Loucy (cell line): ENCODE measurements at regions not wholly inside any gene's neighbourhood (a gene's known extent, or its start where the extent isn't known, plus 50 kb on each side); places are given as distances from the start of the nearest gene placed in this dataset.

ENCODE experiments used
- H2AFZ ChIP-seq: fragments of 200-600 bp; sonication (generic); 2 replicates; pipeline ENCODE4 v1.6.0; 2016; ENCODE audit warnings: antibody characterized with exemption, mild to moderate bottlenecking, low read length, moderate library complexity
- H3F3A ChIP-seq: fragments of 200-600 bp; 2 replicates; pipeline ENCODE4 v1.6.0; 2016; ENCODE audit warnings: antibody characterized with exemption, low read depth, mild to moderate bottlenecking
- H3K27me3 ChIP-seq: fragments of 200-600 bp; sonication (generic); 2 replicates; pipeline ENCODE4 v1.6.1; 2014; ENCODE audit warnings: low read length, mild to moderate bottlenecking; ENCODE audit not compliant: insufficient read depth, poor library complexity, severe bottlenecking
- H3K36me3 ChIP-seq: fragments of 200-600 bp; sonication (generic); 2 replicates; pipeline ENCODE4 v1.6.1; 2016; ENCODE audit warnings: low read length; ENCODE audit not compliant: insufficient read depth
- H3K4me1 ChIP-seq: fragments of 200-600 bp; sonication (generic); 2 replicates; pipeline ENCODE4 v1.5.1; 2014; ENCODE audit warnings: low read length, mild to moderate bottlenecking; ENCODE audit not compliant: insufficient read depth, poor library complexity, severe bottlenecking
- H3K4me2 ChIP-seq: fragments of 200-600 bp; sonication (generic); 2 replicates; pipeline ENCODE4 v1.6.0; 2014; ENCODE audit warnings: antibody characterized with exemption, low read length, low read depth, mild to moderate bottlenecking; ENCODE audit not compliant: poor library complexity, severe bottlenecking
- H3K4me3 ChIP-seq: fragments of 200-600 bp; sonication (generic); 2 replicates; pipeline ENCODE4 v1.5.1; 2014; ENCODE audit warnings: low read length, mild to moderate bottlenecking, mixed read lengths; ENCODE audit not compliant: poor library complexity, severe bottlenecking
- H3K79me2 ChIP-seq: fragments of 200-600 bp; sonication (generic); 2 replicates; pipeline ENCODE4 v1.6.1; 2014; ENCODE audit warnings: low read length; ENCODE audit not compliant: insufficient read depth
- H3K9ac ChIP-seq: fragments of 200-600 bp; sonication (generic); 2 replicates; pipeline ENCODE4 v1.6.0; 2014; ENCODE audit warnings: mild to moderate bottlenecking, low read depth, low read length, moderate library complexity; ENCODE audit not compliant: poor library complexity, severe bottlenecking
- H3K9me2 ChIP-seq: fragments of 200-600 bp; sonication (generic); replicated peaks from 2 replicates; pipeline ENCODE4 v1.6.1; 2016; ENCODE audit warnings: low read depth, low read length, mixed read lengths
- H3K9me3 ChIP-seq: fragments of 200-600 bp; sonication (generic); 2 replicates; pipeline ENCODE4 v1.6.1; 2014; ENCODE audit warnings: mild to moderate bottlenecking, antibody characterized with exemption, low read length, low read depth; ENCODE audit not compliant: insufficient read depth
- H4K20me1 ChIP-seq: fragments of 200-600 bp; sonication (generic); 2 replicates; pipeline ENCODE4 v1.6.0; 2014; ENCODE audit warnings: antibody characterized with exemption, low read length, mild to moderate bottlenecking; ENCODE audit not compliant: insufficient read depth, poor library complexity, severe bottlenecking
- EZH2phosphoT487 ChIP-seq: fragments of 200-600 bp; IDR thresholded peaks from 2 replicates; pipeline ENCODE4 v1.6.1; 2018; ENCODE audit warnings: antibody characterized with exemption, mild to moderate bottlenecking, moderate library complexity, borderline replicate concordance
- TF ChIP-seq, protein P1 (sequence below): fragments of 200-600 bp; sonication (generic); conservative IDR thresholded peaks from 2 replicates; pipeline ENCODE4 v1.5.1; 2014; ENCODE audit warnings: mild to moderate bottlenecking, antibody characterized with exemption, low read length

- no peak for TF ChIP-seq EZH2phosphoT487
- TF ChIP-seq, protein P1, sequence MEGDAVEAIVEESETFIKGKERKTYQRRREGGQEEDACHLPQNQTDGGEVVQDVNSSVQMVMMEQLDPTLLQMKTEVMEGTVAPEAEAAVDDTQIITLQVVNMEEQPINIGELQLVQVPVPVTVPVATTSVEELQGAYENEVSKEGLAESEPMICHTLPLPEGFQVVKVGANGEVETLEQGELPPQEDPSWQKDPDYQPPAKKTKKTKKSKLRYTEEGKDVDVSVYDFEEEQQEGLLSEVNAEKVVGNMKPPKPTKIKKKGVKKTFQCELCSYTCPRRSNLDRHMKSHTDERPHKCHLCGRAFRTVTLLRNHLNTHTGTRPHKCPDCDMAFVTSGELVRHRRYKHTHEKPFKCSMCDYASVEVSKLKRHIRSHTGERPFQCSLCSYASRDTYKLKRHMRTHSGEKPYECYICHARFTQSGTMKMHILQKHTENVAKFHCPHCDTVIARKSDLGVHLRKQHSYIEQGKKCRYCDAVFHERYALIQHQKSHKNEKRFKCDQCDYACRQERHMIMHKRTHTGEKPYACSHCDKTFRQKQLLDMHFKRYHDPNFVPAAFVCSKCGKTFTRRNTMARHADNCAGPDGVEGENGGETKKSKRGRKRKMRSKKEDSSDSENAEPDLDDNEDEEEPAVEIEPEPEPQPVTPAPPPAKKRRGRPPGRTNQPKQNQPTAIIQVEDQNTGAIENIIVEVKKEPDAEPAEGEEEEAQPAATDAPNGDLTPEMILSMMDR: no peak
- no peaks in the 10 kb centered on the region for H4K20me1 ChIP-seq
- peaks cover 14% of the 10 kb centered on the region; the same call in 1 of the 2 replicates for H3K9me3 ChIP-seq
- H3K36me3 ChIP-seq: no peaks in the 10 kb centered on the region
- H3F3A ChIP-seq: no peaks in the 10 kb centered on the region
- H3K79me2 ChIP-seq: no peaks in the 10 kb centered on the region
- no peak overlapping the region for H2AFZ ChIP-seq
- no peak overlapping the region for H3K4me2 ChIP-seq
- H3K9ac ChIP-seq: no peak overlapping the region
- H3K27me3 ChIP-seq: no peaks in the 10 kb centered on the region
- no peak overlapping the region for H3K4me3 ChIP-seq
- H3K9me2 ChIP-seq: no peaks in the 10 kb centered on the region
- H3K4me1 ChIP-seq: no peaks in the 10 kb centered on the region
Measured at GRCh38 chr5:34545626-34546025, 110.5 kb upstream of the RAI14 start.

- no peaks in the 10 kb centered on the region for H3F3A ChIP-seq
- H3K36me3 ChIP-seq: no peaks in the 10 kb centered on the region
- H3K4me3 ChIP-seq: no peak overlapping the region
- H3K9ac ChIP-seq: no peak overlapping the region
- no peaks in the 10 kb centered on the region for H3K4me1 ChIP-seq
- H3K79me2 ChIP-seq: no peaks in the 10 kb centered on the region
- peaks cover 14% of the 10 kb centered on the region; the same call in 1 of the 2 replicates for H3K9me3 ChIP-seq
- H3K27me3 ChIP-seq: no peaks in the 10 kb centered on the region
- H3K9me2 ChIP-seq: no peaks in the 10 kb centered on the region
- H3K4me2 ChIP-seq: no peak overlapping the region
- TF ChIP-seq, protein P1: no peak
- H2AFZ ChIP-seq: no peak overlapping the region
- H4K20me1 ChIP-seq: no peaks in the 10 kb centered on the region
Measured at GRCh38 chr5:34547300-34548085, 108.6 kb upstream of the RAI14 start.

GRCh38 chr5:34548086-34548403, 108.1 kb upstream of the RAI14 start:
- H3K79me2 ChIP-seq: no peaks in the 10 kb centered on the region
- no peaks in the 10 kb centered on the region for H3K36me3 ChIP-seq
- no peaks in the 10 kb centered on the region for H3F3A ChIP-seq
- no peaks in the 10 kb centered on the region for H3K27me3 ChIP-seq
- peaks cover 14% of the 10 kb centered on the region; the same call in 1 of the 2 replicates for H3K9me3 ChIP-seq
- H4K20me1 ChIP-seq: no peaks in the 10 kb centered on the region
- H3K9me2 ChIP-seq: no peaks in the 10 kb centered on the region
- no peaks in the 10 kb centered on the region for H3K4me1 ChIP-seq
- H3K4me2 ChIP-seq: no peak overlapping the region
- H2AFZ ChIP-seq: no peak overlapping the region
- no peak for TF ChIP-seq EZH2phosphoT487
- TF ChIP-seq, protein P1: no peak
- no peak overlapping the region for H3K4me3 ChIP-seq
- no peak overlapping the region for H3K9ac ChIP-seq
